IMR-90 (cell line): ENCODE measurements at regions not wholly inside any gene's neighbourhood (a gene's known extent, or its start where the extent isn't known, plus 50 kb on each side); places are given as distances from the start of the nearest gene placed in this dataset.
A peak's percentile ranks its signal among the peaks of the same experiment; 100 is the strongest.

Experiments used
- ATAC-seq: fragments of 200-7000 bp; cut with Tn5 transposase; 2 replicates; pipeline ENCODE4 v1.9.1; 2020; ENCODE audit warnings: low read depth, mild to moderate bottlenecking, moderate library complexity
- BruUV-seq: library from RNA; stranded (reverse); fragments of 400-500 nt; replicated peaks from 2 replicates; lab custom pipeline; 2021; lab: Mats Ljungman, UMichigan
- CTCF ChIA-PET: fragments of 300-600 bp; formaldehyde crosslinking; extraction: SDS; loops from one replicate; lab custom pipeline; 2021; ENCODE audit warnings: antibody characterized with exemption; lab: Yijun Ruan, JAX
- POLR2A ChIA-PET: fragments of 300-600 bp; sonication (Branson Sonifier 250); formaldehyde crosslinking; loops from one replicate; lab custom pipeline; 2022; ENCODE audit warnings: antibody characterized with exemption; ENCODE audit not compliant: unreplicated experiment; lab: Charles Lee
- DNase-seq: peaks from one replicate; pipeline ENCODE4 v3.0.0; 2013
- H2AFZ ChIP-seq: replicated peaks from 2 replicates; pipeline ENCODE3; 2013; ENCODE audit warnings: low read length, mild to moderate bottlenecking; ENCODE audit not compliant: poor library complexity
- H2AK5ac ChIP-seq: 2 replicates; pipeline ENCODE4 v1.6.1; 2013; ENCODE audit warnings: low read depth, low read length, inconsistent platforms
- H2AK9ac ChIP-seq: replicated peaks from 2 replicates; pipeline ENCODE3; 2013; ENCODE audit warnings: mild to moderate bottlenecking, low read depth, low read length, moderate library complexity; ENCODE audit not compliant: poor library complexity
- H2BK120ac ChIP-seq: 2 replicates; pipeline ENCODE4 v1.6.1; 2013; ENCODE audit warnings: low read depth, low read length, inconsistent platforms
- H2BK15ac ChIP-seq: 3 replicates; pipeline ENCODE4 v1.6.1; 2013; ENCODE audit warnings: low read depth, low read length, inconsistent platforms
- H2BK20ac ChIP-seq: 2 replicates; pipeline ENCODE4 v1.6.1; 2013; ENCODE audit warnings: low read depth, mild to moderate bottlenecking, inconsistent platforms, low read length, moderate library complexity
- H2BK5ac ChIP-seq: 2 replicates; pipeline ENCODE4 v1.6.1; 2013; ENCODE audit warnings: mild to moderate bottlenecking, low read depth, low read length, inconsistent platforms; ENCODE audit not compliant: poor library complexity, severe bottlenecking
- H3K14ac ChIP-seq: replicated peaks from 2 replicates; pipeline ENCODE4 v1.6.1; 2013; ENCODE audit warnings: low read depth, low read length, inconsistent platforms
- H3K18ac ChIP-seq: 2 replicates; pipeline ENCODE4 v1.6.1; 2013; ENCODE audit warnings: low read depth, low read length, control low read depth
- H3K23ac ChIP-seq: 2 replicates; pipeline ENCODE4 v1.6.1; 2013; ENCODE audit warnings: low read depth, low read length, inconsistent platforms
- H3K27ac ChIP-seq: 2 replicates; pipeline ENCODE4 v1.5.1; 2013; ENCODE audit warnings: mild to moderate bottlenecking, control low read depth, low read length; ENCODE audit not compliant: insufficient read depth
- H3K27me3 ChIP-seq: 2 replicates; pipeline ENCODE4 v1.6.1; 2013; ENCODE audit warnings: low read length; ENCODE audit not compliant: control insufficient read depth, insufficient read depth
- H3K36me3 ChIP-seq: 2 replicates; pipeline ENCODE4 v1.6.1; 2013; ENCODE audit warnings: low read length, mixed read lengths; ENCODE audit not compliant: control insufficient read depth, insufficient read depth
- H3K4ac ChIP-seq: 2 replicates; pipeline ENCODE4 v1.6.1; 2013; ENCODE audit warnings: low read depth, low read length, inconsistent platforms
- H3K4me1 ChIP-seq: 2 replicates; pipeline ENCODE4 v1.6.1; 2013; ENCODE audit warnings: low read length, mixed read lengths; ENCODE audit not compliant: control insufficient read depth, insufficient read depth
- H3K4me2 ChIP-seq: 2 replicates; pipeline ENCODE4 v1.6.1; 2013; ENCODE audit warnings: low read depth, mild to moderate bottlenecking, control low read depth, low read length, moderate library complexity
- H3K4me3 ChIP-seq: 2 replicates; pipeline ENCODE4 v1.5.1; 2013; ENCODE audit warnings: low read depth, mild to moderate bottlenecking, control low read depth, low read length, moderate library complexity; ENCODE audit not compliant: insufficient read depth
- H3K56ac ChIP-seq: 2 replicates; pipeline ENCODE4 v1.6.1; 2013; ENCODE audit warnings: low read length, inconsistent platforms; ENCODE audit not compliant: insufficient read depth; ENCODE audit errors: extremely low read depth
- H3K79me1 ChIP-seq, 2 experiments: 2 replicates each; pipeline ENCODE4 v1.6.1; 2013; ENCODE audit warnings: low read length in 2 of 2, inconsistent platforms in 1 of 2, low read depth in 1 of 2
- H3K9ac ChIP-seq: 2 replicates; pipeline ENCODE4 v1.6.1; 2013; ENCODE audit warnings: low read depth, low read length, control low read depth
- H3K9me1 ChIP-seq: 2 replicates; pipeline ENCODE4 v1.6.1; 2013; ENCODE audit warnings: low read length, inconsistent platforms; ENCODE audit not compliant: insufficient read depth
- H3K9me3 ChIP-seq: 2 replicates; pipeline ENCODE4 v1.6.1; 2013; ENCODE audit warnings: low read length; ENCODE audit not compliant: control insufficient read depth, insufficient read depth
- H4K20me1 ChIP-seq: 2 replicates; pipeline ENCODE4 v1.6.1; 2013; ENCODE audit warnings: low read length, inconsistent platforms; ENCODE audit not compliant: insufficient read depth
- H4K5ac ChIP-seq: 2 replicates; pipeline ENCODE4 v1.6.1; 2013; ENCODE audit warnings: mild to moderate bottlenecking, low read depth, low read length, control low read depth
- H4K8ac ChIP-seq, 2 experiments: 2 replicates each; pipeline ENCODE4 v1.6.1; 2013; ENCODE audit warnings: low read depth in 2 of 2, low read length in 2 of 2, control low read depth in 1 of 2, inconsistent platforms in 1 of 2
- H4K91ac ChIP-seq: 2 replicates; pipeline ENCODE4 v1.6.1; 2013; ENCODE audit warnings: low read depth, low read length, inconsistent platforms; ENCODE audit not compliant: insufficient read depth
- BHLHE40 ChIP-seq: fragments of 150-350 bp; IDR thresholded peaks from 2 replicates; pipeline ENCODE4 v1.6.1; 2016; ENCODE audit warnings: mild to moderate bottlenecking, low read depth, low read length
- CEBPB ChIP-seq: IDR thresholded peaks from 2 replicates; pipeline ENCODE4 v1.6.1; 2012; ENCODE audit warnings: low read depth, low read length, improper control_type of control experiment
- CHD1 ChIP-seq: IDR thresholded peaks from 2 replicates; pipeline ENCODE4 v1.6.1; 2012; ENCODE audit warnings: low read depth, low read length, improper control_type of control experiment
- CTCF ChIP-seq: conservative IDR thresholded peaks from 2 replicates; pipeline ENCODE4 v1.5.1; 2012; ENCODE audit warnings: mild to moderate bottlenecking, low read depth, low read length, improper control_type of control experiment
- FOS ChIP-seq: fragments of 150-350 bp; IDR thresholded peaks from 2 replicates; pipeline ENCODE4 v1.6.1; 2016; ENCODE audit warnings: low read depth, low read length
- MAFK ChIP-seq: IDR thresholded peaks from 2 replicates; pipeline ENCODE4 v1.6.1; 2012; ENCODE audit warnings: low read depth, low read length, improper control_type of control experiment
- MAZ ChIP-seq: IDR thresholded peaks from 2 replicates; pipeline ENCODE4 v1.6.1; 2012; ENCODE audit warnings: low read depth, mild to moderate bottlenecking, low read length, improper control_type of control experiment, moderate library complexity, borderline replicate concordance
- MXI1 ChIP-seq: IDR thresholded peaks from 2 replicates; pipeline ENCODE4 v1.6.1; 2012; ENCODE audit warnings: low read depth, mild to moderate bottlenecking, low read length, moderate library complexity, borderline replicate concordance
- NFE2L2 ChIP-seq: fragments of 150-350 bp; IDR thresholded peaks from 2 replicates; pipeline ENCODE4 v1.6.1; 2016; ENCODE audit warnings: low read depth, mild to moderate bottlenecking, low read length
- POLR2A ChIP-seq: IDR thresholded peaks from 2 replicates; pipeline ENCODE4 v1.6.1; 2012; ENCODE audit warnings: mild to moderate bottlenecking, low read depth, low read length
- RCOR1 ChIP-seq: IDR thresholded peaks from 2 replicates; pipeline ENCODE4 v1.6.1; 2012; ENCODE audit warnings: mild to moderate bottlenecking, low read length, improper control_type of control experiment; ENCODE audit not compliant: insufficient replicate concordance
- RFX5 ChIP-seq: IDR thresholded peaks from 2 replicates; pipeline ENCODE4 v1.8.0; 2012; ENCODE audit warnings: low read depth, mild to moderate bottlenecking, low read length, moderate library complexity
- SMC3 ChIP-seq: fragments of 150-350 bp; IDR thresholded peaks from 2 replicates; pipeline ENCODE4 v1.6.1; 2016; ENCODE audit warnings: low read depth, mild to moderate bottlenecking, antibody characterized with exemption, low read length, moderate library complexity
- USF2 ChIP-seq: fragments of 150-350 bp; IDR thresholded peaks from 2 replicates; pipeline ENCODE4 v1.6.1; 2017; ENCODE audit warnings: mild to moderate bottlenecking, antibody characterized with exemption, low read length, low read depth
- WGBS, 2 experiments: methylation state at CpG; one replicate each; pipeline versions ENCODE4 v1.1.5 to v1.1.7; 2013; ENCODE audit warnings: missing lambda C conversion rate in 2 of 2; ENCODE audit not compliant: insufficient read length in 1 of 2; ENCODE audit errors: extremely low coverage in 2 of 2; 5-methylcytosine and 5-hydroxymethylcytosine counted together
- dilution Hi-C: fragments of 300-500 bp; cut with HindIII; formaldehyde crosslinking; loops from one replicate; pipeline ENCODE4 v1.14.3; 2018; ENCODE audit warnings: low sequenced_read_pairs; ENCODE audit not compliant: unreplicated experiment
- in situ Hi-C: fragments of 300-500 bp; cut with MboI; formaldehyde crosslinking; loops from 3 replicates; pipeline ENCODE4 v1.14.3; 2019; ENCODE audit warnings: low sequenced_read_pairs, inconsistent platforms, mixed read lengths
- intact Hi-C: fragments of 100-400 bp; cut with micrococcal nuclease; formaldehyde crosslinking; loops from 2 replicates; pipeline ENCODE4 v1.10.0; 2022

- Histone ChIP-seq H3K79me1 (no peaks in the 10 kb centered on the region), H4K8ac (peak overlapping the region; percentile 52 to 61), H3K36me3 (no peaks in the 10 kb centered on the region), H3K4me3 (no peak overlapping the region), H2AK9ac (no peak overlapping the region), H2BK20ac (peak overlapping the region; percentile 88), H2BK5ac (peak overlapping the region; percentile 58), H3K4me2 (peak overlapping the region; percentile 54), H3K9ac (no peak overlapping the region; the same call in 1 of the 2 replicates), H2BK15ac (peak overlapping the region; percentile 72), H4K5ac (peak overlapping the region; percentile 77), H4K91ac (peak overlapping the region; percentile 53; the same call in 1 of the 2 replicates), H3K56ac (peak overlapping the region; percentile 19; the same call in 1 of the 2 replicates), H3K4ac (peak overlapping the region; percentile 48; the same call in 1 of the 2 replicates), H3K18ac (peak overlapping the region; percentile 99), H3K9me3 (no peaks in the 10 kb centered on the region), H3K27ac (peak overlapping the region; percentile 87; the same call in 1 of the 2 replicates), H2AK5ac (0 out of 2 replicates have a peak overlapping the region, but pooled peaks have one; percentile 13), H3K23ac (peak overlapping the region; percentile 19), H3K14ac (peak overlapping the region; percentile 63), H2BK120ac (peak overlapping the region; percentile 71), H4K20me1 (no peaks in the 10 kb centered on the region), H2AFZ (no peak overlapping the region), H3K27me3 (no peaks in the 10 kb centered on the region), H3K4me1 (peaks cover 12% of the 10 kb centered on the region), H3K9me1 (peaks cover 7% of the 10 kb centered on the region; the same call in 1 of the 2 replicates)
- ChIA-PET CTCF (interaction anchor here (0.7 kb wide), 2 partner anchors 13 to 971 kb away, joined by 3 read pairs; no protein-coding TSS in a partner anchor), POLR2A (interaction anchor here (0.9 kb wide), 1 partner anchor 637 kb away, joined by 3 read pairs; no protein-coding TSS in a partner anchor)
- DNase-seq (peak; percentile 72), ATAC-seq (peak; percentile 50; the same call in 1 of the 2 replicates)
- dilution Hi-C loops (no loop called here), in situ Hi-C loops (no loop called here), intact Hi-C loops (loop anchor here (2.0 to 10.0 kb wide), 4 partner anchors 257 to 766 kb away; no protein-coding TSS in a partner anchor)
- WGBS, 2 experiments, result no CpG with 5 or more reads among the region's 8 CpGs
- no TSS peak for BruUV-seq
- no peak for TF ChIP-seq CEBPB
- TF ChIP-seq SMC3, result no peak
- no peak for TF ChIP-seq RFX5
- no peak for TF ChIP-seq FOS
- no peak for TF ChIP-seq POLR2A
- no peak for TF ChIP-seq MAFK
- TF ChIP-seq BHLHE40, result no peak
- TF ChIP-seq CHD1, result no peak
- TF ChIP-seq USF2, result no peak
- TF ChIP-seq NFE2L2, result no peak
- TF ChIP-seq MAZ, result no peak
- no peak for TF ChIP-seq CTCF
- TF ChIP-seq RCOR1, result no peak
- TF ChIP-seq MXI1, result no peak
Measured at GRCh38 chr3:177618873-177619733, 421.8 kb upstream of the TBL1XR1 start.
